GM21423 (cell line): ENCODE measurements at regions not wholly inside any gene's neighbourhood (a gene's known extent, or its start where the extent isn't known, plus 50 kb on each side); places are given as distances from the start of the nearest gene placed in this dataset.

Experiments
- ATAC-seq: cut with Tn5 transposase; IDR thresholded peaks from one replicate; pipeline ENCODE4 v1.9.1; 2021; ENCODE audit warnings: mild to moderate bottlenecking, moderate library complexity; ENCODE audit not compliant: unreplicated experiment

DNA sequence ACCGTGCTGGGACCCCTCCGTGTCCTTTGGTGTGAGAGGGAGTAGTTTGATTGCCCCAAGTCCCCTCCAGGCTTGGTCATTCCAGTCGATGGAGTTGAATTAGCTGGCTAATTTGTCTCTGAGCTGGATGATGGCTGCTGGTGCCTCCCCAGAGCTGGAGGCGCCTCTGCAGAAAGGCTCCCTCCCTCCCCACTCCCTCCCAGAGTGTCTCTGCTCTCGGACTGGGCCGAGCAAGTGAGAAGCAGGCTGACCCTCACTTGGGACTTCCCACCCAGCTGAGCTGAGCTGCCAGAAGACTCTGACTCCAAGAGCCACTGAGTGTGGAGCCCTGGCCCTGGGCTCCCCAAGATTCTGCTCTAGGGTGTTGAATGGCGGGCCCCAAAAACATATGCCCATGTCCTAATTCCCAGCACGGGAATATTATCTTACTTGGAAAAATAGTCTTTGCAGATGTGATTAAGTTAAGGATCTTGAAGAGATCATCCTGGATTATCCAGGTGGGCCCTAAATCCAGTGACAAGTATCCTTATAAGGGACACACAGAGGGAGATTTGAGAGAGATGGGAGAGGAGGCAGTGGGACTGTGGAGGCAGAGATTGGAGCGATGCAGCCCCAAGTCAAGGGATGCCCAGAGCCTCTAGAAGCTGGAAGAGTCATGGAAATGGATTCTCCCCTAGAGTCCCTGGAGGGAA, 60.7 kb upstream of the TLE3 start:
- no peak for ATAC-seq

DNA sequence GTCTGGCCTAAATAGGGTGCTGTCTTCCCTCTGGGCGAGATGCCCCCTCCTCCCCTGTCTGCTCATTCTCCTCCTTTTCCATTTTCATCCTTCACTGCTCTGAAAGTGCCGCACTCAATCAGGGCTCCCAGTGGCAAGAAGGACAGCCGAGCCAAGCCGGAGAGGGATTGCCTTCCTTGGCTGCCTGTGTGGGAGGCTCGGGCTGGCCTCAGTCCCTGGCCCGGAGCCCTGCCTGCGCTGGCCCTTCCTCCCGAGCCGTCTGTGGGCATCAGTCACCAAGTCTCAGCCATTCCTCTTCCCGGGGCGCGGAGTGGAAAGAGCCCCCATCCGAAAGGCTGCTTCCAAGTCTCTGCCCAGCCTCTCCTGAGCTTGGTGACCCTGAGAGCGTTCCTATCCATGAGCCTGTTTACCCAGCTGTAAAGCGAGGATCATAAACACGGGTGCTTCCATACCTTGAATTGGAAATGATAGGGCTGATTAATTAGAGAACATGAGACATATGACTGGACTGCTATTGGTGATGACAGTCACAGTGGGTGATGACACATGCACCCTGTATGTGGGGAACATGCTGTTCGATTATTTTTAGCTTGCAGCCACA, 59.1 kb upstream of the TLE3 start:
- no peak for ATAC-seq

DNA sequence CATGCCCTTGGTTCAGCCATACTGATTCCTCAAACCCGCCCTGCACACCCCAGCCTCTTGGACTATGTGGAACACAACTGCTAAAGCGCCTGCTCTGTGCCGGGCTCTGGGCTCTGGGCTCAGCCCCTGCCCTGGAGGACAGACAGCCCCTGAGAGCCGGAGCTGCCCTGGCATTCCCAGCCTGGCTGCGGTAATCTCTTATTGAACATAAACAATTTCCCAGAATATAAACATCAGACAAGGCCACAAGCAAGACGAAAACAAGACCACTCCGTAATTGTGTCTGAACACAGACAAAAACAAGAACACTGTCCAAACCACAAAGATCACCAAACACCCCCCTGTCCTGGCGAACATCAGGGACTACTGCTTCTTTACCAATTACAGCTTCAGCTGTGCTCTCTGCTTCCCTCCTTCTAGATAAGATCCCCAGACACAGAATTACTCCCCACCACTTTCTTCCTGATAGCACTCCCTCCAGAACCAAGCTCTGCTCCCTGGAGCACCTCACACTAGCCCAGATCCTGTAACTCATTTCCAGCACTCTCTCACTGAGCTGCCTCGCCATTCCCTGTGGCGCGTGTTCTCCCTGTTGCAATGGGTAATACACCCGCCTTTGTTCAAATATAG, 57.1 kb upstream of the TLE3 start:
- no peak for ATAC-seq

DNA sequence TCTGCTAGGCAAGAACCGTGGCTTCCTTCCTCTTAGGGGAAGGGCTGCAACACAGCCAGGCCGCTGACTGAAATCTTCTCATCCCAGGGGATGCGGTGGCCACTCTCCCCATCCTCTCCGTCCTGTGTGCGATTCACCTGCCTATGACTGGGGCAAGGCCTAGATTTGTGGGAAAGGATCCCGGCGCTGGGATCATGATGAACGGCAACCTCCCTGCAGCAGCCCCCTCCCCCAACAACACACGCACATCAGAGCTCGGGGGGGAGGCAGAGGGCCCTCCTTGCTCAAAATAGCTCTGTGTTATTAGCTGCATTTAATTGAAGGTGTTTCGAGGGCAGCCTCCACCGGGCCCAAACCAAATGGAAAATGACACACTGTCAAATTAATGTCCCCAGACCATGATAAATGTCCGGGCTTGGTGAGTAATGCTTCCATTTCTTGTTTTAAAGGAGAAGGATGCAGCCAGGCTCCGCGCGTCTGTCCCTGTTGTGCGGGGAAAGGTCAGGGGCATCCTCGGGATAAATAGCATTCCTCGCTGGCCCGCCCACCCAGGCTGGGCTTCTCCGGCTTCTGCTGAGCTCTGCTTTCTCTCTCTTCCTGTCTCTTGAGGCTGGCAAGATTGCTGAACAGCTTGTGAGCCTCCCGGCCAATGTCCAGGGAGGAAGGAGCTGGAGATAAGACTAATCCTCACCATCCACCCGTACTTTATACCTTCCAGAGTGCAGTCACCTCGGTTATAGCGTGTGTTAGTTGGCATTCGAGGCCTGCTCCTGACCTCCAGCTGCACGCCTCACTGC, 56.4 kb upstream of the TLE3 start:
- no peak for ATAC-seq

DNA sequence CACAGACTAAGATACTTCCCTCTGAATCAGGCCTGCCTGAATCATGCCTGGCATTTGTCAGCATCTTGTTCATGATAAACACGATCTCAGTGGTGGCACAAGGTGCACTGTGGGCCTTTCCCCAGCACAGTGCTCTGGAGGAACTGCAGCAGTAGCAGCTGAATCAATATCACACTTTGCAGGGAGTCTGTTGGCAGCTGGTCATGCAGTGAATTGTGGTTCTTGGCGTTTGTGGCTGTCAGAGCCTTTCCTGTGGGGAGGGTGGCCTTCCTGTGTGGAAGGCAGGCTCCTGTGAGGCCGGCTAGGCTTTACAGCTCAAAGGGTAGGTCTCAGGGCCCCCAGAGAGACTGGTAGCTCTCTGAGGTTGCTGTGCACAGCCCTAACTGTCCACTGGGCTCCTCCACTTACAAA, 54.4 kb upstream of the TLE3 start:
- no peak for ATAC-seq

DNA sequence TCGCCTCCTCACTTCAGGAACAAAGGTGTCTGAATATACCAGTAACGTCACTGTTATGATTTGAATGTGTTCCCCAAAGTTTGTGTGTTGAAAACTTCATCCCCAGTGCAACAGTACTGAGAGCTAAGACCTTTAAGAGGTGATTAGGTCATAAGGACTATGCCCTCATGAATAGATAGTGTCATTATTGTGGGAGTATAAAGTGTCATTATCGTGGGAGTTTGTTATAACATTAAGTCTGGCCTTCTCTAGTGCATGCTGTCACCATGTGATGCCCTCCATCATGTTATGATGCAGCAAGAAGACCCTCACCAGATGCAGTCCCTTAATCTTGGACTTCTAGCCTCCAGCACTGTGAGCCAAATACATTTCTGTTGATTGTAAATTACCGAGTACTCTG, 53.7 kb upstream of the TLE3 start:
- no peak for ATAC-seq

DNA sequence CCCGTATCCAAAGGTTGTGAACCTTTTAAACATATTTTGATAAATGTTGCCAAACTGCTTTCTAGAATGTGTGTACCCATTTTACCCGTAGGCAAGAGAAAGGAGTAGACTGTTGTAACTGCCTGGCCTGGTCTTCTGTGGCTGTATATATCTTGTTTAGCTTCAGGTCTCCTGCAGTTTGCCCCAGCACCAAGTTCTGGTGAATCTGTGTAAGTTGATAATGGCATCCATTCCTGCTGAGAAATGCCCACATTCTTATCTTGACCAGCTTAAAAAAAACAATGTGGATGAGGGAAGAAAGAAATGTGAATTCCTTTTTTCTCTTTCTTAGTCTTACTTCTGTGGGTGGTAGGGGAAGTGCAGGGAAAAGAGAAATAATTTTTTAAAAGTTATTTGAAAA, 53.3 kb upstream of the TLE3 start:
- no peak for ATAC-seq

DNA sequence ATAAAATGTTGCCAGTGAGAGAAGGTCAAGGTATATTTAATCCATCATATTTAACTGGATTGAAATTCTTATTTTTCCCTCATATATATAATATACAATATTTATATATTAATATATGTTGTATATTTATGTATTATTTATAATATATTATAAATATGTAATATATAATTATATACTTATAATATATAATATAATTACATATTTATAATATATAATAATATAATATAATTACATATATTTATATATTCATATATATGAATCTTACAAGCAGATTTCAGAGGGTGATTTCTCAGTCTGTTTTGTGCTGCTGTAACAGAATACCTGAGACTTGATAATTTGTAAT, 52.7 kb upstream of the TLE3 start:
- ATAC-seq: no peak

DNA sequence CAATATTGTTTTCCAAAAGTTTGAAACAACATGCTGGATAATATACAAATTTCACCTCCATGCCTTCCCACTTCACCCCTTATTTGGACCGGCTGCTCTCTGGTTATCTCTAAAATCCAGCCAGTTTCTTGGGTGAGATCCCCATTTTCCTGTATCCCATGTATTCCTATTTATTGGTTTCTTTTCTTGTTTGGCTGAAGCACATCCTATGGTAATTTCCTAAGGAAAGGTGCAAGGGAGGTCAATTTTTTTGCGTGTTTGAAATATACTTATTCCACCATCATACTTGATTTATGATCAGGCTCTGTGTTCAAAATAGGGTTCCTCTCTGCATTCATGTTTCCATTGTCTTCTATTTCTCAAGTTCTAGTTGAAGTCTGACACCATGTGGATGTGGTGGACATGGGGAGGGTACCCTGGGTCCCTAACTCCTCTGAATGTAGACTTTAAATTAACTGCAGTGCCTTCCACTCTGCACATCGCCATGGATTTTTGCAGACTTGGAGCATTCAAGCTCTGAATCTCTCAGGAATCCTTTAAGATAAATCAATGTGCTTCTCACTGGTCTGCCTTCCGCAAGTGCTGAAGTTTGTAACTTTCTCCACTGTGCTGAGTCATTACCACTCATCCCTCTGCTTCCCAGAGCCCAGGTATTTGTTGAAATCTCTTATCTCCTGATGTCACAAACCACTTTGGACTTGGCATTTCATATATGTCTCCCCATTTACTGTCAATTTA, 52.1 kb upstream of the TLE3 start:
- no peak for ATAC-seq

DNA sequence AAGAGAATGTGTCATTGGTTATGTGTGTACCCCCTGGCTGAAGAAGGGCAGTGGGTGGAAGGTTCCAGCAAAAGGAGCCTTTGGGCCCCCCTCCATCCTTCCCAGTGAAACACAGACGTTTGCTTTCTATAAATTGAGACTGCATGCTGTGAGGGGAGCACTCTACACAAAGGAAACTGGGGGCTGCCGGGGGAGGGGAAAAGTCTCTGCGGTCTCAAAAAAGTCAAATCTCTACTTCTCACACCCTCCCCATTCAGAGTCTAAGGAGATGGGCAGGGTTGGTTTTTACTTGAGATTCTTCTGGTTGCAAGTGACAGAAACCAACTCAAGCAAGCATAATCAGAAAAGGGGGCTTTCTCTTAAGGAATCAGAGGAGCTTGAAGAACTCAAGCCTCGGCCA, 50.1 kb upstream of the TLE3 start:
- no peak for ATAC-seq
